ENCODE measurements at regions not wholly inside any gene's neighbourhood (a gene's known extent, or its start where the extent isn't known, plus 50 kb on each side); places are given as distances from the start of the nearest gene placed in this dataset.

GRCh38 chr4:135917011-135917410, 1615.3 kb downstream of the PCDH18 start:
- no peak for TF ChIP-seq CTCF (IDR thresholded peaks at IDR 0.05)
- TF ChIP-seq POLR2A (IDR thresholded peaks at IDR 0.05): no peak
